ENCODE measurements at regions not wholly inside any gene's neighbourhood (a gene's known extent, or its start where the extent isn't known, plus 50 kb on each side); places are given as distances from the start of the nearest gene placed in this dataset.
A peak's percentile ranks its signal among the peaks of the same experiment; 100 is the strongest.

DNA sequence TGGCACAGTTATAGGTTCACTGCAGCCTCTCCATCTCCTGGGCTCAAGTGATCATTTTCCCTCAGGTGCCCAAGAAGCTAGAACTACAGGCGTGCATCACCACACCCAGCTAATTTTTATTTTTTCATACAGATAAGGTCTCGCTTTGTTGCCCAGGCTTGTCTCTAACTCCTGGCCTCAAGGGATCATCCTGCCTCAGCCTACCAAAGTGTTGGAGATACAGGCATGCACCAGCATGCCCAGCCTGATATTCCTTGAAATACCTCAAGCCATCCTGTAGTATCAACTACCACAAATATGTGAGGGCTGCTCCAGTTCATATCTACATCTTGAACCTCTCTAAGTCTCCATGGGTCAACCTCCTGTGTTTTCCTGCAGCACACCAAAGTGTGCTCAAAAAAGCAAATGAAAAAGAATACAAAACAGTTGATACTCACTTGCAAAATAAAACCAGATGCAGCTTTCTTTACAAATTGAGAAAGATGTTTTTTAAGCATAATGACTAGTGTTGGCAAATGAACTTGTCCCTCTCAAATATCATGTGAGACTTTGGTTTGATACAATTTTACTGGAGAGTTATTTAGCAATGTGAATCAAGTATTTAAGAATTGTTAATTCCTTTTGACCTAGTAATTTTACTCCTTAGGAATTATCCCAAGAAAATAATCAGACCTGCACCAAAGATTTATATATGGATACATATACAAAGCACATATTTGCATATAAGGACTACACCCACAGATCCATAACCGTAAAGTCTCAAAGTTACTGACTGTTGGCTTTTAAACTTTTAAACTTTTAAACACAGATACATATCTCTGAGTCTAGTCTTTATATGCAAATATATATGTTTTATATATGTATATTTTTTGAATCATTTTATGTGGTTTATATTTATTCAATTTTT, 197.7 kb downstream of the NRIP1 start:
- POLR2A ChIA-PET = interaction anchor here (0.6 kb wide), 1 partner anchor 16 kb away, joined by 3 read pairs; no protein-coding TSS in a partner anchor
- intact Hi-C loops (cut with micrococcal nuclease; ENCODE audit: unreplicated experiment) = loop anchor here (10.0 kb wide), 2 partner anchors 462 to 718 kb away; no protein-coding TSS in a partner anchor

DNA sequence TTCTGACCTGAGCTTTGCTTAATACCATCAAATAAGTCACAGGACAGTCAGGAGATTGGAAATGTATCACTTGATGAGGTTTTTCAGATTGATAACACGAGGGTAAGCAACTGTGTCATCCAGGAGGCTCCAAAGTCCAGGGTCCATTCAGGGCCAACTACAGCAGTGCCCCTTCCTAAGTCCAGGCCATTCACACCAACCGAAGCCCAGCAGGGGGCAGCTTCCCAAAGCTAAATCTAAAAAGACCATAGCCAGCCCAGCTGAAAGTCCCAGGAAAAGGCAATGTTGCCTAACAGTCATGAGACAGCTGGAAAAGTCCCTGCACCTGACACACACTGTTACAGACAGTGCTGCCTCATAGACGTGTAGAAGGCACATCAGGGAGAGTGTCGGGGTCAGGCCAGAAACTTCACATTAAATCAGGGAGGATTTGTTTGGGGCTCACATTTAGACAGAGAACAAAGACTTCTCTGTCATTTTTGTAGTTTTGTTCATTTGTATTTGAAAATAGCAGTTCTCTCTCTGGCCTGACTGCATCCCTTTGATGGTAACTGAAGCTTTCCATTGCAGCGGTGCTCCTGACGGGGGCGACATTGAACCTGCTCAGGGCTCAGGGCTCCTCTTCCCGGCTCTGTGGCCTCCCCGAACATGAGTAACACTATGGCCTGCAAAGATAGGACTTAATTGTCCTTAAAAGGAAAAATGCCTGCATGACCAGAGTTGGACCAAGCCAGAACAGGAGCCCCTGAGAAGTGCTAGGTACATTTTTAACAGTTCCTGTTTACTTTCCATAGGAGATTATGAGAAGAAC, 200.4 kb downstream of the NRIP1 start:
- Histone ChIP-seq H3K4me3 (ENCODE audit: low read depth, low read length, poor library complexity, severe bottlenecking) (no peak overlapping the region), H4K20me1 (ENCODE audit: insufficient read depth, low read length) (no peaks in the 10 kb centered on the region), H3K4me2 (ENCODE audit: low read length) (no peak overlapping the region), H3K4me1 (ENCODE audit: insufficient read depth, low read length, poor library complexity, severe bottlenecking) (no peaks in the 10 kb centered on the region), H3K79me2 (ENCODE audit: insufficient read depth, low read depth, low read length) (no peaks in the 10 kb centered on the region), H3K27ac (ENCODE audit: low read depth, low read length, poor library complexity, severe bottlenecking) (no peak overlapping the region), H3K9me2 (ENCODE audit: insufficient read depth, low read length) (no peaks in the 10 kb centered on the region), H3K9me3 (ENCODE audit: low read length) (no peaks in the 10 kb centered on the region), H3K36me3 (ENCODE audit: insufficient read depth, low read length) (no peaks in the 10 kb centered on the region), H2AFZ (ENCODE audit: low read length) (no peak overlapping the region)
- TF ChIP-seq, protein P1, sequence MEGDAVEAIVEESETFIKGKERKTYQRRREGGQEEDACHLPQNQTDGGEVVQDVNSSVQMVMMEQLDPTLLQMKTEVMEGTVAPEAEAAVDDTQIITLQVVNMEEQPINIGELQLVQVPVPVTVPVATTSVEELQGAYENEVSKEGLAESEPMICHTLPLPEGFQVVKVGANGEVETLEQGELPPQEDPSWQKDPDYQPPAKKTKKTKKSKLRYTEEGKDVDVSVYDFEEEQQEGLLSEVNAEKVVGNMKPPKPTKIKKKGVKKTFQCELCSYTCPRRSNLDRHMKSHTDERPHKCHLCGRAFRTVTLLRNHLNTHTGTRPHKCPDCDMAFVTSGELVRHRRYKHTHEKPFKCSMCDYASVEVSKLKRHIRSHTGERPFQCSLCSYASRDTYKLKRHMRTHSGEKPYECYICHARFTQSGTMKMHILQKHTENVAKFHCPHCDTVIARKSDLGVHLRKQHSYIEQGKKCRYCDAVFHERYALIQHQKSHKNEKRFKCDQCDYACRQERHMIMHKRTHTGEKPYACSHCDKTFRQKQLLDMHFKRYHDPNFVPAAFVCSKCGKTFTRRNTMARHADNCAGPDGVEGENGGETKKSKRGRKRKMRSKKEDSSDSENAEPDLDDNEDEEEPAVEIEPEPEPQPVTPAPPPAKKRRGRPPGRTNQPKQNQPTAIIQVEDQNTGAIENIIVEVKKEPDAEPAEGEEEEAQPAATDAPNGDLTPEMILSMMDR (conservative IDR thresholded peaks at IDR 0.05; ENCODE audit: low read length) = peak; percentile 66
- TF ChIP-seq EZH2phosphoT487 (IDR thresholded peaks at IDR 0.05; ENCODE audit: borderline replicate concordance, low read depth, low read length) = no peak
- POLR2A ChIA-PET = interaction anchor here (0.6 kb wide), 1 partner anchor 614 kb away, joined by 3 read pairs; no protein-coding TSS in a partner anchor
- CTCF ChIA-PET (ENCODE audit: unreplicated experiment) = no interaction called here
- BruUV-seq (replicated peaks) = no TSS peak
- intact Hi-C loops (cut with micrococcal nuclease; ENCODE audit: unreplicated experiment) = loop anchor here (10.0 kb wide), 2 partner anchors 460 to 720 kb away; no protein-coding TSS in a partner anchor
- DNase-seq (ENCODE audit: low spot score) = peak; percentile 9

More for the DNA sequence above, 197.7 kb downstream of the NRIP1 start:
- Histone ChIP-seq H3K4me1 (ENCODE audit: insufficient read depth, low read length, poor library complexity, severe bottlenecking) (no peaks in the 10 kb centered on the region), H4K20me1 (ENCODE audit: insufficient read depth, low read length) (no peaks in the 10 kb centered on the region), H3K27ac (ENCODE audit: low read depth, low read length, poor library complexity, severe bottlenecking) (no peak overlapping the region), H2AFZ (ENCODE audit: low read length) (no peak overlapping the region), H3K4me3 (ENCODE audit: low read depth, low read length, poor library complexity, severe bottlenecking) (no peak overlapping the region), H3K4me2 (ENCODE audit: low read length) (no peak overlapping the region), H3K9me3 (ENCODE audit: low read length) (no peaks in the 10 kb centered on the region), H3K79me2 (ENCODE audit: insufficient read depth, low read depth, low read length) (no peaks in the 10 kb centered on the region), H3K9me2 (ENCODE audit: insufficient read depth, low read length) (no peaks in the 10 kb centered on the region), H3K36me3 (ENCODE audit: insufficient read depth, low read length) (no peaks in the 10 kb centered on the region)
- no peak for DNase-seq (ENCODE audit: low spot score)
- BruUV-seq (replicated peaks) = no TSS peak
- CTCF ChIA-PET (ENCODE audit: unreplicated experiment) = no interaction called here
- TF ChIP-seq, protein P1 (conservative IDR thresholded peaks at IDR 0.05; ENCODE audit: low read length) = no peak
- TF ChIP-seq EZH2phosphoT487 (IDR thresholded peaks at IDR 0.05; ENCODE audit: borderline replicate concordance, low read depth, low read length) = no peak
